ENCODE measurements at regions not wholly inside any gene's neighbourhood (a gene's known extent, or its start where the extent isn't known, plus 50 kb on each side); places are given as distances from the start of the nearest gene placed in this dataset.

DNA sequence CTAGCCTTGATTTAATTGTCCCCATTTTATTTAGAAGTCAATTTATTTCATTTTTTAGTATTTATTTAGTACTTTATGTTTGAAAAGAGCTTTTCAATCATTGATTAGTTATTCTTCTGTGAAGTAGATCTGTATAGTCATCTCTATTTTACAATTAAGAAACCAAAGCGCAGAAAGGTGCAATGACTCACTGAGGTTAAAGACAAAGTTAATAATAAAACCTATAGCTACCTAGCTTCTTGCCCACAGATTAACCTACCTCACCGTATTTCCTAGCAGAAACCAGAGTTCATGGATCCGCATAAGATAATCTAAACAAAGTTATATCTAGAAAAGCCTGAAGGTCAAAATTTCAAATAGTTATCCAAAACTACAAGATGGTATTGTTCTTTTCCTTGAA, 176.4 kb downstream of the GRIN2B start:
- no peak for DNase-seq
- no peaks in the 10 kb centered on the region for H3K4me1 Mint-ChIP-seq (ENCODE audit: low read depth)
- TF ChIP-seq, protein P1, sequence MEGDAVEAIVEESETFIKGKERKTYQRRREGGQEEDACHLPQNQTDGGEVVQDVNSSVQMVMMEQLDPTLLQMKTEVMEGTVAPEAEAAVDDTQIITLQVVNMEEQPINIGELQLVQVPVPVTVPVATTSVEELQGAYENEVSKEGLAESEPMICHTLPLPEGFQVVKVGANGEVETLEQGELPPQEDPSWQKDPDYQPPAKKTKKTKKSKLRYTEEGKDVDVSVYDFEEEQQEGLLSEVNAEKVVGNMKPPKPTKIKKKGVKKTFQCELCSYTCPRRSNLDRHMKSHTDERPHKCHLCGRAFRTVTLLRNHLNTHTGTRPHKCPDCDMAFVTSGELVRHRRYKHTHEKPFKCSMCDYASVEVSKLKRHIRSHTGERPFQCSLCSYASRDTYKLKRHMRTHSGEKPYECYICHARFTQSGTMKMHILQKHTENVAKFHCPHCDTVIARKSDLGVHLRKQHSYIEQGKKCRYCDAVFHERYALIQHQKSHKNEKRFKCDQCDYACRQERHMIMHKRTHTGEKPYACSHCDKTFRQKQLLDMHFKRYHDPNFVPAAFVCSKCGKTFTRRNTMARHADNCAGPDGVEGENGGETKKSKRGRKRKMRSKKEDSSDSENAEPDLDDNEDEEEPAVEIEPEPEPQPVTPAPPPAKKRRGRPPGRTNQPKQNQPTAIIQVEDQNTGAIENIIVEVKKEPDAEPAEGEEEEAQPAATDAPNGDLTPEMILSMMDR (IDR thresholded peaks at IDR 0.05) = no peak
- H3K9me3 Mint-ChIP-seq = peaks cover 49% of the 10 kb centered on the region
- no peak overlapping the region for H3K4me3 Mint-ChIP-seq
- H3K36me3 Mint-ChIP-seq (ENCODE audit: low read depth) = no peaks in the 10 kb centered on the region; the same call in 1 of the 2 replicates
- H3K27me3 Mint-ChIP-seq (ENCODE audit: insufficient read depth) = no peaks in the 10 kb centered on the region
- H3K27ac Mint-ChIP-seq = no peak overlapping the region

DNA sequence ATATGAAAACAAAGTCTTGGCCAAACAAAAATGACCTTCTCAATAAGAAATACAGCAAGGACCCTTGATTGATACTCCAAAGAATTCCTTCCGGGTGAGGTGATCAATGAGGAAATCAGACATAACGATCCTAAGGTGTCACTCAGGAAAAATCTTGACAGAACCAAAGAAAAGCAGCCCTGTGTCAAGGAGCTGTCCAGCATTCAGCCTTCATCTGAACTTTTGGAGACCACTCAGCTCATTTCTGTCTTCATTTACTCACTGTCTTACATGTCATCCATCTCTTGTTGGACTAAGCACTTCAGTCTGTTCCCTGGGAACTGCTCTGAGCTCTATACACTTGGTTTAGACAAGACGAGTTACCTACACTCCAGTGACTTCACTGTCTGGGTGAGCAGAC, 179.9 kb downstream of the GRIN2B start:
- Mint-ChIP-seq H3K4me1 (ENCODE audit: low read depth) (no peaks in the 10 kb centered on the region), H3K36me3 (ENCODE audit: low read depth) (no peaks in the 10 kb centered on the region; the same call in 1 of the 2 replicates), H3K27me3 (ENCODE audit: insufficient read depth) (no peaks in the 10 kb centered on the region), H3K4me3 (no peak overlapping the region), H3K27ac (no peak overlapping the region), H3K9me3 (peaks cover 61% of the 10 kb centered on the region)
- DNase-seq = no peak
- TF ChIP-seq, protein P1 (IDR thresholded peaks at IDR 0.05) = no peak

DNA sequence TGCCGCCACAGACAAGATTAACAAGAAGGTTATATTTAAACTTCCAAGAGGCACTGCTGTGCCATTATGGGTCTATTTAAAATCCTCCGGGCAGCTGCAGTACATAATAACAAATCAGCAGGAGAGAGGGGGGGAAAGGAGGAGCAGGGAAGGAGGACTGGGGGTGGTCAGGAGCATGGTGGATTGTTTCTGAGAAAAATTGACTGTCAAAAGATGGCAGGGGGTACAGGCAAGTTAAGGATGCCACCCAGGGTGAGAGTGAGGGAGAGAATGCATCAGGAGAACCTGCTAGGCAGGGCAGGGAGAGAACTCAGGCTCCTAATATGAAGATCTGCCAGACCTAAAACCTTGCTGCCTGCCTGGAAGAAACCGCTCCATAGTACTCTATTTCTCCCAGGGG, 181.8 kb downstream of the GRIN2B start:
- no peak overlapping the region for H3K27ac Mint-ChIP-seq
- H3K4me1 Mint-ChIP-seq (ENCODE audit: low read depth) = no peaks in the 10 kb centered on the region
- H3K27me3 Mint-ChIP-seq (ENCODE audit: insufficient read depth) = no peaks in the 10 kb centered on the region
- H3K36me3 Mint-ChIP-seq (ENCODE audit: low read depth) = no peaks in the 10 kb centered on the region; the same call in 1 of the 2 replicates
- TF ChIP-seq, protein P1 (IDR thresholded peaks at IDR 0.05) = no peak
- H3K4me3 Mint-ChIP-seq = no peak overlapping the region
- no peak for DNase-seq
- peaks cover 64% of the 10 kb centered on the region for H3K9me3 Mint-ChIP-seq

DNA sequence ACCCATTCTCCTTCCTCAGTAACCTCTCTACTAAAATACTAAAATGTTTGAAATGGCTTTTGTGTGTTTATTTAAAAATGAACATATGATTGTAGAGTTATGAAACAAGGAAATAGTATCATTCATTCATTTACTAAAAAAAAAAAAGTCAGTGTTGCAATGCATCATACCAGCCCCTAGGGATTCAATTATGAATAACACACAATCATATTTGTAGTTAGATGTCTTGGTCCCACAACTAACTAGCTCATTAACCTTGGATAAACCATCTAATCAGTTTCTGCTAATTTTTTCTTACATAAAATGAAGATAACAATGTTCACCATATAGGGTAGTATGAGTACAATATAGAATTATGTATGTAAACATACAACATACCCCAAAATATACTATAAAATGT, 183.2 kb downstream of the GRIN2B start:
- Mint-ChIP-seq H3K4me3 (no peak overlapping the region), H3K36me3 (ENCODE audit: low read depth) (no peaks in the 10 kb centered on the region; the same call in 1 of the 2 replicates), H3K4me1 (ENCODE audit: low read depth) (no peaks in the 10 kb centered on the region), H3K27me3 (ENCODE audit: insufficient read depth) (no peaks in the 10 kb centered on the region), H3K27ac (no peak overlapping the region), H3K9me3 (peaks cover 63% of the 10 kb centered on the region)
- DNase-seq = no peak
- TF ChIP-seq, protein P1 (IDR thresholded peaks at IDR 0.05) = 0 out of 2 replicates have a peak, but pooled peaks have one; percentile 9

DNA sequence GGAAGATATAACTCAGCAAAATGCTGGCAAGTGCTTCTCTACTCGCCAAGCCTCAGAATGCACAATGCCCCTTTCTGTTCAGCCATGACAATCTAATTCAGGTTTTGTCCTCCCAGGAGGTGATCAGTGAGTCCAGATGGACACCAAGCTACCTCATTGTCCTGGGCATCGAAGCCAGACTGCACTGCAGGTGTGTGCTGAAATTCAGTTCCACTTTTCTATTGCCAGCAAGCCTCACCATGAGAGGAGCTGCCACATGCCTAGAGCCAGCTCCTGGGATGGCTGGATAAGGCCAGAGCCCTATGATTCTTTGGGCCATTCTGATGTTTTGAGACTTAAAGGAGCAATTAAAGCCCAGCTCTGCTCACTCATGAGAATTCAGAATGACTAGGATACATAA, 186.7 kb downstream of the GRIN2B start:
- no peak for DNase-seq
- H3K27me3 Mint-ChIP-seq (ENCODE audit: insufficient read depth) = no peaks in the 10 kb centered on the region; the same call in 1 of the 2 replicates
- TF ChIP-seq, protein P1 (IDR thresholded peaks at IDR 0.05) = no peak
- no peak overlapping the region for H3K27ac Mint-ChIP-seq
- H3K9me3 Mint-ChIP-seq = peaks cover 64% of the 10 kb centered on the region
- no peaks in the 10 kb centered on the region for H3K4me1 Mint-ChIP-seq (ENCODE audit: low read depth)
- peaks cover 5% of the 10 kb centered on the region; the same call in 1 of the 2 replicates for H3K36me3 Mint-ChIP-seq (ENCODE audit: low read depth)
- no peak overlapping the region for H3K4me3 Mint-ChIP-seq

DNA sequence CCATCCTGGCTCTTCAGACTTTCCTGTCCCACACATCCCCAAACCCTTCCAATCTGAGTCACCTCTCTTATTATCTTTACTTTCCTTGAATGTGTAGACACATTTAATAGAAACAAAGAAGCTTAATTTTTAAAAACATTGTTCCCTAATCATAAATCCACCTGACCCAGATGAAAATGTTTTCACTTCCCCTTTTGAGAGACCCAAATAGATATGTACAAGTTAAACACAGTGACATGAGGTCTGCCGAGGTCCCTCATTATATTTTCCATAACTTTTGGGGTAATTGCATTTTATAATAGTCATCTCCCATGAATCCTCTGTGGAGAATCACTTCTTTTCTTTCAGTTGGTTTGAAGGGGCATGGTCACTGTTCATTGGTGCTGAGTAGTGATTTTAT, 191.1 kb downstream of the GRIN2B start:
- no peak for DNase-seq
- no peaks in the 10 kb centered on the region; the same call in none of the 2 replicates for H3K27me3 Mint-ChIP-seq (ENCODE audit: insufficient read depth)
- TF ChIP-seq, protein P1 (IDR thresholded peaks at IDR 0.05) = no peak
- no peaks in the 10 kb centered on the region for H3K4me1 Mint-ChIP-seq (ENCODE audit: low read depth)
- no peak overlapping the region for H3K4me3 Mint-ChIP-seq
- H3K27ac Mint-ChIP-seq = no peak overlapping the region
- H3K36me3 Mint-ChIP-seq (ENCODE audit: low read depth) = peaks cover 5% of the 10 kb centered on the region; the same call in 1 of the 2 replicates
- peaks cover 59% of the 10 kb centered on the region for H3K9me3 Mint-ChIP-seq

Measured in HFFc6 (cell line).